ENCODE measurements at regions not wholly inside any gene's neighbourhood (a gene's known extent, or its start where the extent isn't known, plus 50 kb on each side); places are given as distances from the start of the nearest gene placed in this dataset.
"Not testable (repeated sequence)": the region's sequence is repeated elsewhere in the genome, so short reads cannot be mapped to it uniquely, and the experiment has no call there.

GRCh38 chr9:43089337-43089736 is 905.9 kb downstream of the SPATA31A6 start:
- intact Hi-C loops (cut with DNase I; ENCODE audit: low total_unique reads); ATAC-seq; DNase-seq: not testable (repeated sequence)

DNA sequence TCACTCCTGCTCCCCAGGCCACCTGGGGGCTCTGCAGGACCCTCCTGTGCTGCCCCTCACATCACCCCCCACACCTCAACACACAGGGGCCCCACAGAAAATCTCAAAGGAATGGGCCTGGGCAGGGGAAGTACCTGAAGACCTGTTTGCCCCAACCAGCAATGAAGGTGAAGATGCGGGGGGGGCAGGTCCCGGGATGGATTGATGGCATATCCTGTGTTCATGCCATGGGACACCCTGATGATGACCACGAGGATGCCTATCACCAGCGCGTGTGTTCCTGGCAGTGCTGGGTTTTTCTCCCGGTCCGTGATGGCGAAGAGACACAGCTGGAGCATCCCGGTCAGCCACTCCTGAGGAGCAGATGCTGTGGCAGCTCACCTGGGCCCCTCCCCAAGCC is 926.9 kb downstream of the SPATA31A6 start:
- ATAC-seq; H3K36me3 ChIP-seq; intact Hi-C loops (cut with DNase I; ENCODE audit: low total_unique reads); H3K9me3 ChIP-seq; in situ Hi-C loops (cut with MboI; ENCODE audit: low sequenced_read_pairs in 4 of 4); H3K4me1 ChIP-seq; H3K27ac ChIP-seq; DNase-seq; H3K4me3 ChIP-seq; H3K27me3 ChIP-seq: not testable (repeated sequence)

More at GRCh38 chr9:43089337-43089736, 905.9 kb downstream of the SPATA31A6 start:
- H3K27me3 ChIP-seq; H3K36me3 ChIP-seq; H3K27ac ChIP-seq; H3K9me3 ChIP-seq; in situ Hi-C loops (cut with MboI; ENCODE audit: low sequenced_read_pairs in 4 of 4); H3K4me3 ChIP-seq; H3K4me1 ChIP-seq: not testable (repeated sequence)

DNA sequence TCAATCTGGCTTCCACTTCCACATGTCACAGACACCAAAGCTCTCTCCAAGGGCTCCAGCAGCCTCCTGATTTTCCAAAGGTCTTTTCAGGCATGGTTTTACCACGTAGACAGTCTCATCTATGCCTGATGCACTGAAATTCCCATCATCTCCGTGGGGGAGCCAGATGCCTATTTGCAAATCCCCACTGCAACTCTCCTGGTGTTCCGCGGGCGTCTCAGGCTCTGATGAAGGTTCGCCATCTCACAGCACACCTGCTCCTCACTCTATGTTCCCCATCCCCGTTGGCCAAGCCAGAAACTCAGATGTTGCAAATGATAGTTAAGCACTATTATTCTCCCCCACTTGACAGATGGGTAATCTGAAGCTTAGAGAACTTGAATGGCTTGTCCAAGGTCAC is 929.4 kb downstream of the SPATA31A6 start:
- ATAC-seq; H3K27me3 ChIP-seq; H3K36me3 ChIP-seq; H3K9me3 ChIP-seq; H3K4me1 ChIP-seq; H3K27ac ChIP-seq; intact Hi-C loops (cut with DNase I; ENCODE audit: low total_unique reads); in situ Hi-C loops (cut with MboI; ENCODE audit: low sequenced_read_pairs in 4 of 4); H3K4me3 ChIP-seq; DNase-seq: not testable (repeated sequence)

- H3K4me1 ChIP-seq; DNase-seq; ATAC-seq; H3K9me3 ChIP-seq; H3K27me3 ChIP-seq; H3K4me3 ChIP-seq; intact Hi-C loops (cut with DNase I; ENCODE audit: low total_unique reads); in situ Hi-C loops (cut with MboI; ENCODE audit: low sequenced_read_pairs in 4 of 4); H3K27ac ChIP-seq; H3K36me3 ChIP-seq: not testable (repeated sequence)
Observed at GRCh38 chr9:43115813-43116229, 932.4 kb downstream of the SPATA31A6 start.

DNA sequence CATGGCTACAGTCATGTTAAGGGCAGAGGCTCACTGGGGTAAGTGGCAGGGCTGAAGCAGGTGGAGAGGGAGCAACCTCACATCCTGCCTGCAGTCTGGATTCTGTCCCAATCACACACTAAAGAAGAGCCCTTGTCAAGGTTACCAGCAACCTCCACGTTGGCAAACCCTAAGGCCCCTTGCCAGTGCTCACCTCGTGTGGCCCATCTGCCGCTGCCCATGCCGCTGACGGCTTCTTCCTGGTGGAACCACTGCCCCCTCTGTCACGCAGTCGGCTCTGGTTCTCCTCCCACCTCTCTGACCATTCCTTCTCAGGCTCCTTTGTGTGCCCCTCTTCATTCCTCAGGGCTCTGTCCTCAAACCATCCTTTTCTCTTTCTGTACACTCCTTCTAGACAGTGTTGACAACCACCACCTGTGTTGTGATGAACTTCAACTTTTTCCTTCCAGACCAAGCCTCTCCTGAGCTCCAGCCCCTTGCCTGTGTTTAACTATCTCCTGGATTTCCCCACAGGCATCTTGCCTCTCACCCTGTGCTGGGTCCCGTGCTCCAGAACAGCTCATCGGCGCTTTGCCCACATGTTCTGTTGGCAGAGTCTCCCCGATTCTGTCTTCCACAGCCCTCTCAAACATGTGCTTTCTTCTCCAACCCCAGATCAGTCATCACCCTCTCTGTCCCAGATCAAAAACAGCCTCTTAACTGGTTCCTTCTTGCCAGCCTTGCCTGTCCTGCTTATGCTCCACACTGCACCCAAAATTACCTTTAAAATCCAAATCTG is 934.8 kb downstream of the SPATA31A6 start:
- H3K4me1 ChIP-seq; H3K27ac ChIP-seq; ATAC-seq; H3K9me3 ChIP-seq; DNase-seq; in situ Hi-C loops (cut with MboI; ENCODE audit: low sequenced_read_pairs in 4 of 4); H3K36me3 ChIP-seq; H3K27me3 ChIP-seq; intact Hi-C loops (cut with DNase I; ENCODE audit: low total_unique reads); H3K4me3 ChIP-seq: not testable (repeated sequence)

DNA sequence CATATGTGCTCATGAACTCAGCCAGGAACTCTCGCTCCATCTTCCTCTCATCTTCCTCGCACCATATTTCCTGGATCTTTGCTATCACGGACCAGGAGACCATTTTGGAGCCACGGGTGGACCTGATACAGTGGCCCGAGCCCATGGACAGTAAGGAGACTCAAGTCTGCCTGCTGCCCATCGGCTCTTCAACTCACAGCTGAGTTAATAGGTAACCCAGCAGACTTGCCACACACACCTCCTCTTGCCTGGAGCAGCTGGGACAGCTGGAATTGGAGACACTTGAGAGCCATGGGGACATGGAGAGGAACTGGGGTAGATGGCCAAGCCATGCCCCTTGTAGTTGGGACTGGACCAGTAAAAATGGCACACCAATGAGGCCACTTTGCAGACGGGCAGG is 936.1 kb downstream of the SPATA31A6 start:
- in situ Hi-C loops (cut with MboI; ENCODE audit: low sequenced_read_pairs in 4 of 4); intact Hi-C loops (cut with DNase I; ENCODE audit: low total_unique reads); H3K27me3 ChIP-seq; H3K4me1 ChIP-seq; H3K9me3 ChIP-seq; ATAC-seq; DNase-seq; H3K36me3 ChIP-seq; H3K4me3 ChIP-seq; H3K27ac ChIP-seq: not testable (repeated sequence)

DNA sequence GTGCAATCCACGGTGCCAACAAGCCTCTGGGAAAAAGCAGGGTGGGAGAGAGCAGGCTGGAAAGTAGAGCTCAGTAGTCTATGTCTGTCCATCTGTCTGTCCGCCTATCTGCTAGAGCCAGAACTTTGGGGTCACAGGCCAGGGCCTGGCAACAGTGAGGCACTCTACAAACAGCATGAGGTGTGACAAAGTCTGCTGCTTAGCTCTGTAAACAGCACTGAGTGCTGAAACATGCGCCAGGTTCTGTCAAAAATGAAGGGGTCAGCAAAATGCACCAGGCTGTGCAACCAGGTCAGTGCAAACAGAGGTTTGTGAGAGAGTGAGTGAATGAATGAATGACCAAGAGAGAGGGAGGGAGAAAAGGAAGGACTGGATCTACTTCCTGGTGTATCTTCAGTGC is 936.5 kb downstream of the SPATA31A6 start:
- H3K36me3 ChIP-seq; H3K27me3 ChIP-seq; H3K4me1 ChIP-seq; DNase-seq; intact Hi-C loops (cut with DNase I; ENCODE audit: low total_unique reads); H3K9me3 ChIP-seq; H3K4me3 ChIP-seq; ATAC-seq; H3K27ac ChIP-seq; in situ Hi-C loops (cut with MboI; ENCODE audit: low sequenced_read_pairs in 4 of 4): not testable (repeated sequence)

DNA sequence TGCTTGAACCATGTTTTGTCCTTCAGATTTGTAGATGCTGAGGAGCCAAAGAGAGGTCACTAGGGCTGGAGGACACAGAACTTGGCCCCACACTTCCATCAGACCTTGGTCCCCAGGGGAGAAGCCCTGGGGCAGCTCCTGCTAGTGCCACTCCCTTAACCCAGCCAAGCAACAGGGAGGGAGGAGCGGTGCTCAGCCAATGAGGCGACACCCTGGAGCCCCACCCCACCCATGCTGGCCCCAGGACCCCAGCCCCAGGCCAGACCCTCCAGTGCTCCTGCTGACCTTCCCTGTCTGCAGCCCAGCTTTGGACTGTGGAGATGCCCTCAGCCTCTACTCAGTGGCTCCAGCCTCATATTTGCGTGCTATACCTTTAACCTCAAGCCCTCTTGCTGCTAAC is 942.4 kb downstream of the SPATA31A6 start:
- H3K27ac ChIP-seq; intact Hi-C loops (cut with DNase I; ENCODE audit: low total_unique reads); H3K9me3 ChIP-seq; H3K36me3 ChIP-seq; H3K27me3 ChIP-seq; ATAC-seq; H3K4me1 ChIP-seq; DNase-seq; H3K4me3 ChIP-seq; in situ Hi-C loops (cut with MboI; ENCODE audit: low sequenced_read_pairs in 4 of 4): not testable (repeated sequence)

DNA sequence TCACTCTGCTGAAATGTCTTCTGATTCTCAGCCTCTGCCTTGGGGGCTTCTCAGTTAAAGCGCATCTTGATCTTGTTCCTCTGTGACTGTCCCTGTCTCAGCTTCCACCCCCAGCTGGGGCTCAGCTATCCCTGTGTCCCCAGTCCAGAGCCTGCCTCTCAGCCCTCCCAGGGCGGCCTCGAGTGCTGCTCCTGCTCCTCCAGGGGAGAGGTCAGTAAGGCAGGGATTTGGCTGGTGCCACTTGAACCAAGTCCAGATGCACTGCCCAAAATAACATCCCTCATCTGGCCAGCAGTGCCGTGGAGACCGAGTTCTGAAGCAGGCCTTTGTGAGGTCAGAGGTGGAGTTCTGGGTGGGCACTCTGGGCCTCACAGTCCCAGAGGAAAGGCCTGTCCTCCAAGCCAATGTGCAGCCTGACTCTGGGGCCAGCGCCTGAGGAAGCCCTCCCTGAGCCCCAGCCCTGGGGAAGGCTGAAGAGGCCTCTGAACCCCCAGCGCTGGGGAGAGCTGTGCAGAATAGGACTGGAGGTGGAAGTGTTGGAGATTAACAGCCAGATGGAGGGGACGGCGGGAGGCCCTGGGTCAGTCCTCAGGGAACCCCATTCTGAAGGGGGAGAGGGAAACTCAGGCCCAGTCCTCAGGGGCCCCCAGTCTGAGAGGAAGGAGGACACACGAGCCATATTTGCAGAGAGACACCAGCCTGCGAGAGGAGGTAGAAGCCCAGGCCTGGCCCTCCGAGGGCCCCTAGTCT is 943.7 kb downstream of the SPATA31A6 start:
- in situ Hi-C loops (cut with MboI; ENCODE audit: low sequenced_read_pairs in 4 of 4); H3K27ac ChIP-seq: not testable (repeated sequence)

DNA sequence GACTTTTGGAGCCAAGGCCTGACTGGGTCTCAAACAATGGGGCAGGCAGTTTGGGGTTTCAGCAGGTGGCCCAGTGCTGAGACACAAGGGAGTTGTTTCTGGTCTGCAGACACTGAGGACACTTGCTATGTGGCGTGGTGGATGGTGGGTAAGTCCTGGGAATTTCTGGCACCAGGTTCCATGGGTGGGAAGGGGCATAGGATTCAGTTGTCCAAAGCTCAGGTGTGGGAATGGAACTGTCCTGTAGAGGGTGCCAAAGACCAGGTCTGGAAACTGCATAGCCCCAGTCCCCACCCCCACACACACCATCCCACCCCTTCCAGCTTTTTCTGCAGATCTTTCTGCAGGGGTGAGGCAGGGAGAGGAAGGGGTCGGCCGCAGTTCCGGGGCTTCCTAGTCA is 944.5 kb downstream of the SPATA31A6 start:
- H3K36me3 ChIP-seq; ATAC-seq; H3K27ac ChIP-seq; H3K4me1 ChIP-seq; H3K27me3 ChIP-seq; H3K4me3 ChIP-seq; intact Hi-C loops (cut with DNase I; ENCODE audit: low total_unique reads); DNase-seq; in situ Hi-C loops (cut with MboI; ENCODE audit: low sequenced_read_pairs in 4 of 4); H3K9me3 ChIP-seq: not testable (repeated sequence)

More for the DNA sequence above, 943.7 kb downstream of the SPATA31A6 start:
- H3K4me3 ChIP-seq; ATAC-seq; H3K27me3 ChIP-seq; DNase-seq; H3K9me3 ChIP-seq; intact Hi-C loops (cut with DNase I; ENCODE audit: low total_unique reads); H3K4me1 ChIP-seq; H3K36me3 ChIP-seq: not testable (repeated sequence)

- H3K27ac ChIP-seq, result peak overlapping the region in 1 of 4 donors; percentile 40
- H3K27me3 ChIP-seq; H3K4me3 ChIP-seq; H3K36me3 ChIP-seq; intact Hi-C loops (cut with DNase I; ENCODE audit: low total_unique reads); H3K9me3 ChIP-seq; DNase-seq; in situ Hi-C loops (cut with MboI; ENCODE audit: low sequenced_read_pairs in 4 of 4); ATAC-seq; H3K4me1 ChIP-seq: not testable (repeated sequence)
Observed at GRCh38 chr9:43130744-43131171, 947.3 kb downstream of the SPATA31A6 start.

GRCh38 chr9:43135440-43135839 is 952.0 kb downstream of the SPATA31A6 start:
- H3K9me3 ChIP-seq; in situ Hi-C loops (cut with MboI; ENCODE audit: low sequenced_read_pairs in 4 of 4); intact Hi-C loops (cut with DNase I; ENCODE audit: low total_unique reads); H3K4me3 ChIP-seq; H3K27me3 ChIP-seq; H3K27ac ChIP-seq; H3K4me1 ChIP-seq; DNase-seq; ATAC-seq; H3K36me3 ChIP-seq: not testable (repeated sequence)

All from gastrocnemius medialis (tissue), 4 donors.